ENCODE measurements at regions not wholly inside any gene's neighbourhood (a gene's known extent, or its start where the extent isn't known, plus 50 kb on each side); places are given as distances from the start of the nearest gene placed in this dataset.

DNA sequence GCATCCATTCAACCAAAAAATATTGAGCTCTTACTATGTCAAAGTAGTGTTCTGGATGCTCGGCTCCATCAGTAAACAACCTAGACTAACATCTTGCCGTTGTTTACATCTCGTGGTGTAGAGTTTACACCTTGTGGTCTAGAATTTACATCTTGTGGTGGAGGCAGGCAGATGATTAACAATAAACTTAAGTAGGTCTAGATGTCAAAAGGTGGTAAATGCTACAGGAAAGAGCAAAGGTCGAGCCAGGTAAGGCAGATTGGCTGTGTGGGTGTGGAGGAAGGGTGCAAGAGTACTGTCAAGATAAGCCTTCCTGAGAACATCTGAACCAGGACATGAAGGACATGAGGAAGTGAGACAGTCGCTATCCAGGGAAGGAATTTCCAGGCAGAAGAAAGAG lies 88.4 kb upstream of the ESR1 start:
- no peak overlapping the region for H2AFZ ChIP-seq (ENCODE audit: low read depth)
- H3K9ac ChIP-seq: no peak overlapping the region
- DNase-seq: no peak
- no peaks in the 10 kb centered on the region for H3K4me1 ChIP-seq (ENCODE audit: control insufficient read depth in 1 of 2, insufficient read depth in 2 of 2, low read depth in 1 of 2, low read length in 1 of 2)
- no peak overlapping the region for H3K4me2 ChIP-seq
- H3K9me2 ChIP-seq: no peaks in the 10 kb centered on the region
- H3K9me3 ChIP-seq: no peaks in the 10 kb centered on the region
- no peaks in the 10 kb centered on the region for H3K79me2 ChIP-seq (ENCODE audit: insufficient read depth)
- TF ChIP-seq POLR2AphosphoS5 (IDR thresholded peaks at IDR 0.05; ENCODE audit: low read depth, low read length) (no peak), MXI1 (IDR thresholded peaks at IDR 0.05; ENCODE audit: low read depth, low read length) (no peak), RCOR1 (IDR thresholded peaks at IDR 0.05; ENCODE audit: low read length) (no peak), SIN3A (IDR thresholded peaks at IDR 0.05; ENCODE audit: borderline replicate concordance, low read depth, low read length) (no peak), FOSL2 (IDR thresholded peaks at IDR 0.05; ENCODE audit: borderline replicate concordance, low read depth) (no peak), CTCF (IDR thresholded peaks at IDR 0.05) (no peak)
- no peaks in the 10 kb centered on the region; the same call in 1 of the 2 replicates for H3K27me3 ChIP-seq (ENCODE audit: insufficient read depth)
- WGBS (ENCODE audit: low lambda C conversion rate): 18% methylated on average over 5 of the region's 5 CpGs
- no peak overlapping the region for H3K4me3 ChIP-seq (ENCODE audit: low read depth in 2 of 2, low read length in 1 of 2)
- ChIA-PET POLR2A (no interaction called here), CTCF (no interaction called here)
- H3F3A ChIP-seq (replicated peaks; ENCODE audit: insufficient read depth): no peaks in the 10 kb centered on the region
- H3K27ac ChIP-seq (ENCODE audit: low read depth in 2 of 2, low read length in 1 of 2): no peak overlapping the region
- no peaks in the 10 kb centered on the region for H3K36me3 ChIP-seq (replicated peaks in 1 of 2; ENCODE audit: control insufficient read depth in 1 of 2, insufficient read depth in 2 of 2, low read length in 1 of 2)
- H4K20me1 ChIP-seq (ENCODE audit: insufficient read depth): no peaks in the 10 kb centered on the region

GRCh38 chr6:151721146-151721545 lies 86.3 kb upstream of the ESR1 start:
- Histone ChIP-seq H4K20me1 (ENCODE audit: insufficient read depth) (no peaks in the 10 kb centered on the region), H3F3A (replicated peaks; ENCODE audit: insufficient read depth) (no peaks in the 10 kb centered on the region), H2AFZ (ENCODE audit: low read depth) (no peak overlapping the region), H3K36me3 (replicated peaks in 1 of 2; ENCODE audit: control insufficient read depth in 1 of 2, insufficient read depth in 2 of 2, low read length in 1 of 2) (no peaks in the 10 kb centered on the region), H3K79me2 (ENCODE audit: insufficient read depth) (no peaks in the 10 kb centered on the region), H3K27ac (ENCODE audit: low read depth in 2 of 2, low read length in 1 of 2) (no peak overlapping the region), H3K27me3 (ENCODE audit: insufficient read depth) (no peaks in the 10 kb centered on the region; the same call in 1 of the 2 replicates), H3K4me1 (ENCODE audit: control insufficient read depth in 1 of 2, insufficient read depth in 2 of 2, low read depth in 1 of 2, low read length in 1 of 2) (no peaks in the 10 kb centered on the region), H3K9me2 (no peaks in the 10 kb centered on the region), H3K9me3 (no peaks in the 10 kb centered on the region), H3K4me3 (ENCODE audit: low read depth in 2 of 2, low read length in 1 of 2) (no peak overlapping the region), H3K9ac (no peak overlapping the region), H3K4me2 (no peak overlapping the region)
- TF ChIP-seq YY1 (IDR thresholded peaks at IDR 0.05; ENCODE audit: low read depth): no peak
- no peak for TF ChIP-seq GABPA (IDR thresholded peaks at IDR 0.05; ENCODE audit: low read depth)
- no peak for TF ChIP-seq RCOR1 (IDR thresholded peaks at IDR 0.05; ENCODE audit: low read length)
- TF ChIP-seq TCF12 (IDR thresholded peaks at IDR 0.05): no peak
- TF ChIP-seq JUND (IDR thresholded peaks at IDR 0.05): no peak
- no peak for TF ChIP-seq MXI1 (IDR thresholded peaks at IDR 0.05; ENCODE audit: low read depth, low read length)
- TF ChIP-seq POLR2AphosphoS5 (IDR thresholded peaks at IDR 0.05; ENCODE audit: low read depth, low read length): no peak
- no peak for TF ChIP-seq FOXJ3 (CRISPR knock-in tag; IDR thresholded peaks at IDR 0.05)
- no peak for DNase-seq
- CTCF ChIA-PET: no interaction called here
- WGBS (ENCODE audit: low lambda C conversion rate): 6% methylated on average over 3 of the region's 3 CpGs
- POLR2A ChIA-PET: no interaction called here

- H3K9ac ChIP-seq: no peak overlapping the region
- H3K9me2 ChIP-seq: no peaks in the 10 kb centered on the region
- H3K9me3 ChIP-seq: no peaks in the 10 kb centered on the region
- 4% methylated on average over 1 of the region's 1 CpG for WGBS (ENCODE audit: low lambda C conversion rate)
- no peaks in the 10 kb centered on the region for H3K79me2 ChIP-seq (ENCODE audit: insufficient read depth)
- H3K4me3 ChIP-seq (ENCODE audit: low read depth in 2 of 2, low read length in 1 of 2): no peak overlapping the region
- H3K27me3 ChIP-seq (ENCODE audit: insufficient read depth): no peaks in the 10 kb centered on the region; the same call in 1 of the 2 replicates
- ChIA-PET CTCF (no interaction called here), POLR2A (no interaction called here)
- H3K4me2 ChIP-seq: no peak overlapping the region
- DNase-seq: no peak
- H3K4me1 ChIP-seq (ENCODE audit: control insufficient read depth in 1 of 2, insufficient read depth in 2 of 2, low read depth in 1 of 2, low read length in 1 of 2): no peaks in the 10 kb centered on the region
- no peaks in the 10 kb centered on the region for H3F3A ChIP-seq (replicated peaks; ENCODE audit: insufficient read depth)
- no peak overlapping the region for H3K27ac ChIP-seq (ENCODE audit: low read depth in 2 of 2, low read length in 1 of 2)
- H3K36me3 ChIP-seq (replicated peaks in 1 of 2; ENCODE audit: control insufficient read depth in 1 of 2, insufficient read depth in 2 of 2, low read length in 1 of 2): no peaks in the 10 kb centered on the region
- no peaks in the 10 kb centered on the region for H4K20me1 ChIP-seq (ENCODE audit: insufficient read depth)
- no peak overlapping the region for H2AFZ ChIP-seq (ENCODE audit: low read depth)
- TF ChIP-seq ELF1 (IDR thresholded peaks at IDR 0.05): no peak
- no peak for TF ChIP-seq FOXJ3 (CRISPR knock-in tag; IDR thresholded peaks at IDR 0.05)
- no peak for TF ChIP-seq MEF2A (IDR thresholded peaks at IDR 0.05; ENCODE audit: borderline replicate concordance, low read depth)
Observed at GRCh38 chr6:151721671-151722070, 85.8 kb upstream of the ESR1 start.
